Common myeloid progenitor, CD34-positive (primary cell): ENCODE measurements at regions not wholly inside any gene's neighbourhood (a gene's known extent, or its start where the extent isn't known, plus 50 kb on each side); places are given as distances from the start of the nearest gene placed in this dataset.

Experiments
- CTCF ChIA-PET: fragments of 350-600 bp; sonication (Branson Sonifier 250); formaldehyde crosslinking; loops from one replicate; lab custom pipeline; 2021; ENCODE audit warnings: antibody characterized with exemption; lab: Charles Lee
- POLR2A ChIA-PET: fragments of 350-600 bp; sonication (Branson Sonifier 250); formaldehyde crosslinking; loops from one replicate; lab custom pipeline; 2021; ENCODE audit warnings: antibody characterized with exemption; lab: Charles Lee
- DNase-seq, 3 donors: peaks; one replicate each; pipeline versions ENCODE4 v3.0.0 to v3.0.0-alpha.2; 2013
- H3K27ac ChIP-seq, 2 experiments: 1 replicate in 1 of 2; 2 replicates in 1 of 2; pipeline ENCODE4 v1.7.0; 2013; ENCODE audit warnings: inconsistent platforms in 2 of 2, low read length in 2 of 2, mild to moderate bottlenecking in 2 of 2, low read depth in 1 of 2, moderate library complexity in 1 of 2; ENCODE audit not compliant: severe bottlenecking in 2 of 2, insufficient read depth in 1 of 2, poor library complexity in 1 of 2
- H3K27me3 ChIP-seq, 5 experiments: replicated peaks in 2 of 5; 1 replicate in 3 of 5; 2 replicates in 2 of 5; pipeline versions ENCODE4 v1.6.1 to v1.7.0; 2013; ENCODE audit warnings: low read length in 4 of 5, mild to moderate bottlenecking in 2 of 5, moderate library complexity in 2 of 5, inconsistent platforms in 1 of 5; ENCODE audit not compliant: insufficient read depth in 5 of 5, control insufficient read depth in 4 of 5
- H3K36me3 ChIP-seq, 4 experiments: 1 replicate in 2 of 4; 2 replicates in 2 of 4; pipeline versions ENCODE4 v1.6.1 to v1.7.0; 2013; ENCODE audit warnings: low read length in 3 of 4, control low read depth in 1 of 4, mild to moderate bottlenecking in 1 of 4; ENCODE audit not compliant: control insufficient read depth in 4 of 4, insufficient read depth in 4 of 4
- H3K4me1 ChIP-seq, 4 experiments: 1 replicate in 3 of 4; 2 replicates in 1 of 4; pipeline versions ENCODE4 v1.6.1 to v1.7.1; 2013; ENCODE audit warnings: low read length in 3 of 4, mild to moderate bottlenecking in 3 of 4, control low read depth in 1 of 4, inconsistent platforms in 1 of 4, moderate library complexity in 1 of 4; ENCODE audit not compliant: control insufficient read depth in 4 of 4, insufficient read depth in 4 of 4; ENCODE audit errors: control extremely low read depth in 1 of 4
- H3K4me3 ChIP-seq, 7 experiments: 1 replicate in 4 of 7; 2 replicates in 3 of 7; pipeline versions ENCODE4 v1.5.1 to v1.7.0; 2013; ENCODE audit warnings: mild to moderate bottlenecking in 7 of 7, low read length in 6 of 7, moderate library complexity in 6 of 7, inconsistent platforms in 2 of 7, low read depth in 2 of 7, control low read depth in 1 of 7; ENCODE audit not compliant: insufficient read depth in 4 of 7, control insufficient read depth in 1 of 7; ENCODE audit errors: extremely low read depth in 1 of 7
- H3K9me3 ChIP-seq, 5 experiments: 1 replicate in 4 of 5; 2 replicates in 1 of 5; pipeline versions ENCODE4 v1.6.1 to v1.7.1; 2013; ENCODE audit warnings: low read length in 4 of 5, mild to moderate bottlenecking in 2 of 5, inconsistent platforms in 1 of 5, low read depth in 1 of 5, moderate library complexity in 1 of 5; ENCODE audit not compliant: control insufficient read depth in 4 of 5, insufficient read depth in 2 of 5; ENCODE audit errors: control extremely low read depth in 1 of 5
- whole genome bisulfite sequencing: methylation state at CpG from one replicate; pipeline ENCODE4 v1.1.5; 2013; ENCODE audit not compliant: insufficient coverage; 5-methylcytosine and 5-hydroxymethylcytosine counted together

GRCh38 chr2:226079196-226079595, 679.7 kb downstream of the NYAP2 start:
- POLR2A ChIA-PET = no interaction called here
- Histone ChIP-seq H3K27ac (no peak overlapping the region), H3K9me3 (no peaks in the 10 kb centered on the region), H3K4me3 (no peak overlapping the region), H3K4me1 (no peaks in the 10 kb centered on the region), H3K27me3 (no peaks in the 10 kb centered on the region), H3K36me3 (no peaks in the 10 kb centered on the region)
- CTCF ChIA-PET = no interaction called here
- no peak for DNase-seq

DNA sequence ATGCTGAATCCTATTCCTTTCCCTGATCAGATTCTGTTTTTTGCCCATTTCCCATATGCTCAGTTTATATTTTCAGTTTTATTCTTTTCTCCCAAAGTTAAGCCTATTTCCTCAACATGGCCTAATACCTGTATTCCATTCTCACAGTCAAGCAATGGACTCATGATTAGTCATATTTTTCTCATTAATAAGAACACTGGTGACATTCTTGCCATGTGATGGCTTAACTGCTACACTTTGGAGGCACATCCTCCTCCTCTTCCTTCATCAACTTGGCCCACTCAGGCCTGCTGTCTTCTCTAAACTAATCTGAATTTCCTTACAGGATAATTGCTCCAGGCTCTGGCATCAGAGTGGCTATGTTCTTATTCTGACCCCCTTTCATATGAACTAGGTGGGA, 679.2 kb downstream of the NYAP2 start:
- ChIA-PET CTCF (no interaction called here), POLR2A (no interaction called here)
- Histone ChIP-seq H3K4me1 (no peaks in the 10 kb centered on the region), H3K27me3 (no peaks in the 10 kb centered on the region), H3K4me3 (no peak overlapping the region), H3K9me3 (no peaks in the 10 kb centered on the region), H3K36me3 (no peaks in the 10 kb centered on the region), H3K27ac (no peak overlapping the region)
- no peak for DNase-seq

- H3K36me3 ChIP-seq = no peaks in the 10 kb centered on the region
- no peak overlapping the region for H3K4me3 ChIP-seq
- no peaks in the 10 kb centered on the region for H3K27me3 ChIP-seq
- no peaks in the 10 kb centered on the region for H3K4me1 ChIP-seq
- no peak overlapping the region for H3K27ac ChIP-seq
- POLR2A ChIA-PET = no interaction called here
- no peak for DNase-seq
- no peaks in the 10 kb centered on the region for H3K9me3 ChIP-seq
- CTCF ChIA-PET = no interaction called here
Observed at GRCh38 chr2:226077841-226078240, 678.3 kb downstream of the NYAP2 start.

GRCh38 chr2:226077031-226077430, 677.5 kb downstream of the NYAP2 start:
- Histone ChIP-seq H3K27ac (no peak overlapping the region), H3K4me1 (no peaks in the 10 kb centered on the region), H3K36me3 (no peaks in the 10 kb centered on the region), H3K4me3 (no peak overlapping the region), H3K27me3 (no peaks in the 10 kb centered on the region), H3K9me3 (no peaks in the 10 kb centered on the region)
- ChIA-PET POLR2A (no interaction called here), CTCF (no interaction called here)
- DNase-seq = no peak

GRCh38 chr2:226076529-226076928, 677.0 kb downstream of the NYAP2 start:
- H3K4me1 ChIP-seq = no peaks in the 10 kb centered on the region
- ChIA-PET POLR2A (no interaction called here), CTCF (no interaction called here)
- H3K9me3 ChIP-seq = no peaks in the 10 kb centered on the region
- WGBS = 100% methylated on average over 1 of the region's 1 CpG
- H3K36me3 ChIP-seq = no peaks in the 10 kb centered on the region
- H3K27ac ChIP-seq = no peak overlapping the region
- no peak for DNase-seq
- H3K4me3 ChIP-seq = no peak overlapping the region
- no peaks in the 10 kb centered on the region for H3K27me3 ChIP-seq

DNA sequence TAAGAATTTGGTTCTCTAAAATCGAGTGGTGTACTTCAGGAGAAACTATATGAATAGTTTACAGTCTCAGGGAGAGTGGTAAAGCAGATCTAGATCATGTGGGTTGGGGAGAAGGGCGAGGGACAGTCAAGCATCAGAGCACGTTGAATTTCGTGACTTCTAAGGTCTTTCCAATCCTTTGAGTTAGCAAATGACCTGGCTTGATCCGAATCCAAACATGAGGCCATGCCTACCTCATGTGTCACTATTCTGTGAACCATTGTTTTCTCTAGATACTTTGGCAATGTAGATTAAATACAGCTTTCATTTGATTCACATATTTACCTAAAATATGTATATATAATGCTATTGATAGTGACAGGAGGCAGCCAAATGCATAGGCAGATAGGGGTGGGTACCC, 674.9 kb downstream of the NYAP2 start:
- Histone ChIP-seq H3K27me3 (no peaks in the 10 kb centered on the region), H3K4me3 (no peak overlapping the region), H3K4me1 (no peaks in the 10 kb centered on the region), H3K9me3 (no peaks in the 10 kb centered on the region), H3K27ac (no peak overlapping the region), H3K36me3 (no peaks in the 10 kb centered on the region)
- no peak for DNase-seq
- 96% methylated on average over 5 of the region's 5 CpGs for WGBS
- ChIA-PET POLR2A (no interaction called here), CTCF (no interaction called here)

DNA sequence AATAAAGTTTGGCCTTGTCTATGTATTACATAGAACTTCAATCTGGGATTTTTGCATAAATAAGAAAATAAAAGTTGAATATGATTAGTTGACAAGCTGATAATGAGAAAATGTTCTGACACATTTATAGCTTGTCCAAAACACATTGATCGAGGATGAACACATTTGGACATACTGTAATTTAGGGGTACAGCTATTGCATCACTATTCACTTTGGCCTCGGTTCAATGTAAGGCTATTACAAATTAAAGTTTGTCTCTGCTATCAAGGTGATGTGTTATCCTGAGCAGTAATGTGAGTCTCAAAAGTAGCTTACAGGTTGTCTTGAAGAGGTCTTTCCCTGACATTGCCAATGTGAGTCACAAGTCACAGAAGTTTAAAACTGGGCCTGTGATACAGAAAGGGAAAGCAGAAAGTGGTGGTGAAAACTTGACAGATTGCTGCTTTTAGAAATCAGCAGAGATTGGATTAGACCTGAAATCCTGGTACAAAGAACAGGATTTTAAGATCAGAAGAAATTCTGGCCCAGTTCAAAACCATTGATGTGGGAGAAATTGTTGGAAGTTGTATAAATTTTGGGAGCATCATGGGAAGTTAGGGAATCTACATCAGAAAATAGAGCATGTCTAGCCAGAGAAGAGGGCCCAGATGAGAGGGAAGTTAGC, 674.1 kb downstream of the NYAP2 start:
- Histone ChIP-seq H3K4me3 (no peak overlapping the region), H3K36me3 (no peaks in the 10 kb centered on the region), H3K27me3 (no peaks in the 10 kb centered on the region), H3K27ac (no peak overlapping the region), H3K4me1 (no peaks in the 10 kb centered on the region), H3K9me3 (no peaks in the 10 kb centered on the region)
- ChIA-PET CTCF (no interaction called here), POLR2A (no interaction called here)
- 100% methylated on average over 2 of the region's 2 CpGs for WGBS
- DNase-seq = no peak
